ENCODE measurements at regions not wholly inside any gene's neighbourhood (a gene's known extent, or its start where the extent isn't known, plus 50 kb on each side); places are given as distances from the start of the nearest gene placed in this dataset.

GRCh38 chr5:34459908-34460307 lies 196.2 kb upstream of the RAI14 start:
- Histone ChIP-seq H2AFZ (ENCODE audit: low read depth, low read length) (no peak overlapping the region), H3K27ac (ENCODE audit: extremely low read depth, low read depth, low read length) (no peak overlapping the region), H3K9me3 (replicated peaks; ENCODE audit: control insufficient read depth, insufficient read depth, low read depth, low read length) (no peaks in the 10 kb centered on the region; the same call in 1 of the 2 replicates), H3K9me1 (ENCODE audit: control insufficient read depth, insufficient read depth, low read length) (no peaks in the 10 kb centered on the region), H3K4me2 (ENCODE audit: insufficient read depth, low read length) (no peak overlapping the region), H3K36me3 (ENCODE audit: control insufficient read depth, insufficient read depth, low read length) (no peaks in the 10 kb centered on the region), H3K9ac (ENCODE audit: insufficient read depth in 1 of 2, low read depth in 2 of 2, low read length in 2 of 2) (no peak overlapping the region), H3K79me2 (ENCODE audit: control insufficient read depth, insufficient read depth, low read length) (no peaks in the 10 kb centered on the region), H3K4me3 (no peak overlapping the region), H3K4me1 (replicated peaks in 1 of 2; ENCODE audit: control insufficient read depth in 2 of 2, insufficient read depth in 2 of 2, low read length in 2 of 2) (no peaks in the 10 kb centered on the region), H4K20me1 (replicated peaks; ENCODE audit: control insufficient read depth, insufficient read depth, low read length) (no peaks in the 10 kb centered on the region), H3K27me3 (ENCODE audit: control insufficient read depth in 2 of 2, insufficient read depth in 2 of 2, low read length in 2 of 2) (no peaks in the 10 kb centered on the region)
- ChIA-PET POLR2A (no interaction called here), CTCF (ENCODE audit: low intra/inter-chr PET ratio) (no interaction called here)
- intact Hi-C loops (cut with micrococcal nuclease): loop anchor here (10.0 kb wide), 1 partner anchor 1025 kb away; no protein-coding TSS in a partner anchor
- DNase-seq (ENCODE audit: extremely low read depth in 1 of 4, low spot score in 3 of 4): no peak
- BruUV-seq (replicated peaks): no TSS peak
- peak; percentile 59 for TF ChIP-seq ZFP36 (IDR thresholded peaks at IDR 0.05; ENCODE audit: low read depth, low read length, partially characterized antibody)
- TF ChIP-seq DIDO1 (tag; IDR thresholded peaks at IDR 0.05; ENCODE audit: low read depth): no peak
- ATAC-seq: no peak
- FAIRE-seq: no peak
- in situ Hi-C loops (cut with MboI): loop anchor here (10.0 to 25.0 kb wide), 2 partner anchors 275 to 1023 kb away; partner anchors contain the start of gene TARS1
- WGBS (ENCODE audit: insufficient coverage, low coverage, missing lambda C conversion rate): 11% methylated on average over 3 of the region's 3 CpGs

GRCh38 chr5:34460496-34460895 lies 195.6 kb upstream of the RAI14 start:
- no peaks in the 10 kb centered on the region for H3K36me3 ChIP-seq (ENCODE audit: control insufficient read depth, insufficient read depth, low read length)
- no peaks in the 10 kb centered on the region; the same call in 1 of the 2 replicates for H3K9me3 ChIP-seq (replicated peaks; ENCODE audit: control insufficient read depth, insufficient read depth, low read depth, low read length)
- no peak overlapping the region for H3K4me2 ChIP-seq (ENCODE audit: insufficient read depth, low read length)
- no peaks in the 10 kb centered on the region for H3K79me2 ChIP-seq (ENCODE audit: control insufficient read depth, insufficient read depth, low read length)
- no peak for DNase-seq (ENCODE audit: extremely low read depth in 1 of 4, low spot score in 3 of 4)
- in situ Hi-C loops (cut with MboI): loop anchor here (10.0 to 25.0 kb wide), 2 partner anchors 276 to 1023 kb away; partner anchors contain the start of gene TARS1
- H3K4me3 ChIP-seq: no peak overlapping the region
- intact Hi-C loops (cut with micrococcal nuclease): loop anchor here (10.0 kb wide), 1 partner anchor 1026 kb away; no protein-coding TSS in a partner anchor
- WGBS (ENCODE audit: insufficient coverage, low coverage, missing lambda C conversion rate): 0% methylated on average over 1 of the region's 1 CpG
- H3K27ac ChIP-seq (ENCODE audit: extremely low read depth, low read depth, low read length): no peak overlapping the region
- H3K9ac ChIP-seq (ENCODE audit: insufficient read depth in 1 of 2, low read depth in 2 of 2, low read length in 2 of 2): no peak overlapping the region
- no peaks in the 10 kb centered on the region for H3K27me3 ChIP-seq (ENCODE audit: control insufficient read depth in 2 of 2, insufficient read depth in 2 of 2, low read length in 2 of 2)
- no peak for ATAC-seq
- ChIA-PET POLR2A (no interaction called here), CTCF (ENCODE audit: low intra/inter-chr PET ratio) (no interaction called here)
- no peak for FAIRE-seq
- H3K4me1 ChIP-seq (replicated peaks in 1 of 2; ENCODE audit: control insufficient read depth in 2 of 2, insufficient read depth in 2 of 2, low read length in 2 of 2): no peaks in the 10 kb centered on the region
- no peak for TF ChIP-seq BCL6 (CRISPR knock-in tag; IDR thresholded peaks at IDR 0.05)
- no peak for TF ChIP-seq TBP (optimal IDR thresholded peaks at IDR 0.05; ENCODE audit: low read depth, low read length)
- TF ChIP-seq NFIX (CRISPR knock-in tag; IDR thresholded peaks at IDR 0.05; ENCODE audit: low read depth): no peak
- no peak for TF ChIP-seq FOS (IDR thresholded peaks at IDR 0.05; ENCODE audit: extremely low read depth, insufficient read length)
- no peak for TF ChIP-seq PURB (CRISPR knock-in tag; IDR thresholded peaks at IDR 0.05; ENCODE audit: low read depth)
- H2AFZ ChIP-seq (ENCODE audit: low read depth, low read length): no peak overlapping the region
- H4K20me1 ChIP-seq (replicated peaks; ENCODE audit: control insufficient read depth, insufficient read depth, low read length): no peaks in the 10 kb centered on the region
- no peaks in the 10 kb centered on the region for H3K9me1 ChIP-seq (ENCODE audit: control insufficient read depth, insufficient read depth, low read length)
- BruUV-seq (replicated peaks): no TSS peak

All from K562 (cell line).